HG03432 (cell line): ENCODE measurements at regions not wholly inside any gene's neighbourhood (a gene's known extent, or its start where the extent isn't known, plus 50 kb on each side); places are given as distances from the start of the nearest gene placed in this dataset.

Experiments used
- ATAC-seq: cut with Tn5 transposase; IDR thresholded peaks from one replicate; pipeline ENCODE4 v1.9.1; 2021; ENCODE audit warnings: mild to moderate bottlenecking, moderate library complexity; ENCODE audit not compliant: unreplicated experiment

DNA sequence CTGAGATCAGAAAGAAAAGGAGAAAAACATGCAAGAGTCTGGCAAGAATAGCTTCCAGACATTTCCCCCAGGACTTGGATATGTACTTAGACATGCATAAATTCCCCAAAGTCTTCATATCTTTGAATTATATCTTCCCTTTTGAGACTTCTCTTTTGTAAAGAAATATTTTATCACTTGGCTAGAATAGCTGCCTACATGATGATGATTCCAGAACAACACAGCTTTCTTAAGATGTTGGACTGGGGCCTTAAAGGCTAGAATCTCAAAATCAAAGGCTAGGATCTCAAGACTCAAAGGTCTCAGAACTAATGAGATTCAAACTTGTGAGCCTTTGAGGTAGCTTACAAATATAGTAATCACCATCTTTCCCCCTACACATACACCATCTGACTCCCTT lies 842.3 kb downstream of the BCL11A start:
- no peak for ATAC-seq

DNA sequence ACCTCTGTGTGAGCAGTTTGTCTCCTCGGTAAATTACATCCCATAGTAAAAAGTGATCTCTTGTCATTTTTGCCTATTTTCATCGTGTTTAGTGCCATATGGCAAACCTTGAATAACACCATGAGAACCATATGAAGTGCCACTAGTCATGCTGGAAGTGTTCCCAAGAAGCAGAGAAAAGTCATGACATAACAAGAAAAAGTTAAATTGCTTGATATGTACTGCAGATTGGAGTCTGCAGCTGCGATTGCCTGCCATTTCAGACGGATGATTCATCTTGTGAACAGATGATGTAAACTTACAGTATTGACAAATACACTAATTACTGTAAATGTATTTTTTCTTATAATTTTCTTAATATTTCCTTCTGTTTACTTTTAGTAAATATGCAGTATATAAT lies 846.7 kb downstream of the BCL11A start:
- ATAC-seq = no peak

DNA sequence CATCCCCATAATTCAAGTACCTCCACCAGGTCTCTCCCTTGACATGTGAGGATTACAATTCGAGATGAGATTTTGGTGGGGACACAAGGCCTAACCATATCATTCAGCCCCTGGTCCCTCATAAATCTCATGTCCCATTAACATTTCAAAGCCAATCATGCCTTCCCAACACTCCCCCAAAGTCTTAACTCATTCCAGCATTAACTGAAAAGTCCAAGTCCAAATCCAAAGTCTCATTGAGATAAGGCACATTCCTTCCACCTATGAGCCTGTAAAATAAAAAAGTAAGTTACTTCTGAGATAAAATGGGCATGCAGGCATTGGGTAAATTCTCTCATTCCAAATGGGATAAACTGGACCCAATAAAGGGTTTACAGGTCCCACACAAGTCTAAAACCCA lies 849.7 kb downstream of the BCL11A start:
- no peak for ATAC-seq

GRCh38 chr2:59702026-59702425 lies 851.4 kb downstream of the BCL11A start:
- no peak for ATAC-seq

DNA sequence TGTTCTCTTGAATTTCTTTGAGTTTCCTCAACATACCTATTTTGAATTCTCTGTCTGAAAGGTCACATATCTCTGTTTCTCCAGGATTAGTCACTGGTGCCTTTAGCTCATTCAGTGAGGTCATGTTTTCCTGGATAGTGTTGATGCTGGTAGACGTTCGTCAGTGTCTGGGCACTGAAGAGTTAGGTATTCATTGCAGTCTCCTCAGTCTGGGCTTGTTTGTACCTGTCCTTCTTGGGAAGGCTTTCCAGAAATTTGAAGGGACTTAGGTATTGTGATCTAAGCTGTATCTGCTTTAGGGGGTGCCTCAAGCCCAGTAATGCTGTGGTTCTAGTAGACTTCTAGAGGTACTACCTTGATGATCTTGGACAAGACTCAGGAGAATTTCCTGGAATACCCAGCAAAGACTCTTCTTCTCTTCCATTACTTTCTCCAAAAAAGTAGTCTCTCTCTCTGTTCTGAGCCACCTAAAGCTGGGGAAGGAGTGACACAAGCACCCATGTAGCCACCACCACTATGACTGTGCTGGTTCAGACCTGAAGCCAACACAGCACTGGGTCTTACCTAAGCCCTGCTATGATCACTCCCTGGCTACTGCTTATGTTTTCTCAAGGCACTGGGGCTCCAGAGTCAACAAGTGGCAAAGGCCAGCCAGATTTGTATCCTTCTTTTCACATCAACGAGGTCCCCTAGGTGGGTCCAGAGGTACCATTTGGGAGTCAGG lies 852.0 kb downstream of the BCL11A start:
- ATAC-seq = no peak

DNA sequence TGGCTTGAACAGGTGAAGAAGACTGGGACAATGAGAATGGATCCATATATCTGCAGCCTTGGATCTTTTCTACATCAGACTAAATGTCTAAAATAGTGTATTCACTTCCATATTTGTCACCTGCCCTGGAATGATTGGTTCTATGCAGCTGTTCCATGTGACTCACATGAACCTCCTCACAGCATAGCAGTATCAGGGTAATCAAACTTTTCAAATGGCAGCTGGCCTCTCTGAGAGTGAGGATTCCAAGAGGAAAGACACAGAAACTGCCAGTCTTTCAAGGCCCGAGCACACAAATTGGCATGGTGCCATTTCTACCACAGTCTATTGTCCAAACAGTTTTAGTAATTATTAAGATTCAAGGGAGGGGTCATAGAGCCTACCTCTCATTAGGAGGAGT lies 859.3 kb downstream of the BCL11A start:
- no peak for ATAC-seq

GRCh38 chr2:59693231-59693959 lies 860.1 kb downstream of the BCL11A start:
- no peak for ATAC-seq

- ATAC-seq = no peak
Measured at GRCh38 chr2:59691518-59692190, 861.8 kb downstream of the BCL11A start.

DNA sequence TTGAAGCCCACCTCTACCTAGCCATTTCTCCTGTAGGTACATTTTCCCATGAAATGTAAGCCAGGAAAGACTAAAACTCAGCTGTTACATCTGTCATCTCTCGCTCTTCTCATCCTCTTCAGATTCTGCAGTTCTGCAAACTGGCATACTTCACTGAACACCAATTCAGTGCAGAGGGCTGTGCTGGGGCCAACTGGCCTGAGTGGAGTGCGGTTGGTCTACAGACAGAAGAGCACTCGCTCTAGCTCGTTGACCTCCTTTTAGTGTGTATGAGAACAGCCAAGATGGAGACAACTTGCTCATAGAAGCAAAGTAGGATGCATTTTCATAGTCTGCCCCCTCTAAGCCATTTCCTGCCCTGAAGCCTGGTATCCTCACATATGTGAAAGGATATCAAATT lies 862.6 kb downstream of the BCL11A start:
- ATAC-seq = no peak

GRCh38 chr2:59684771-59685166 lies 868.7 kb downstream of the BCL11A start:
- ATAC-seq = no peak

- ATAC-seq = no peak
Measured at GRCh38 chr2:59684116-59684770, 869.2 kb downstream of the BCL11A start.

GRCh38 chr2:59680863-59681262 lies 872.6 kb downstream of the BCL11A start:
- no peak for ATAC-seq

DNA sequence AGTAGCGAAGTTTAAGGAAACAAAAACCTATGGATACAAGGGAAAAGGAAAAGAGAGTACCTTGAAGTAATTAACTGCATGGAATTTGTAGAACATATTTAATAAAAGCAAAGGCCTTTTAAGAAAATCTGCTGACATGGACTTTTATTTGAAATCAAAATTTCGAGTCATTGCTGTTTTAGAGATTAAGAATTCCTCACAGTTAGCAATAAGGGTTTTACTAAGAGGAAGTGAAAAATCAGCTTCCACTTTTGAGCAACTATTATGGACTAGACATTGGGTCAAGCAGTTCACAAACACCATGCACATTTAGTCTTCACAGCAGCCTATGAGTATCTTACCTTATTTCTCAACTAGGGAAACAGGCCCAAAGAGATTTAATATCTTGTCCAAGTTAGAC lies 876.3 kb downstream of the BCL11A start:
- ATAC-seq = no peak

DNA sequence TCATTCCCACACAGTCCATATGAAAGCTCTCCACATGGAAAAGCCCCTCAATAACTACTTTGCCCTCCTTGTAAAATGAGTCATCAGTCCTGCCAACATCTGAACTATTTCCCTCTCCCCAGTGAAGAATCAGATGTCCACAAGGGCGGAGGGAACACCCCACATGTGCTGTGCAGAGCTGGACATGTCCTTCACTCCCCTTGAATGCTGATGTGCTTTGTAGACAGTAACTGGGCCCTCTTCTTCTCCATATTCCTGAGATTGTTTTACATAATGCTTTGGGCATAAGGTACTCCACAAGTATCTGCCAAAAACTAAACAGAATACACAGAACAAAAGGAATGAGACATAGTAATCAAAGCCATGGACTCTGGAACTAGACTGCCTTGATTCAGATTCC lies 879.4 kb downstream of the BCL11A start:
- no peak for ATAC-seq

- no peak for ATAC-seq
Measured at GRCh38 chr2:59665021-59665420, 888.4 kb downstream of the BCL11A start.

DNA sequence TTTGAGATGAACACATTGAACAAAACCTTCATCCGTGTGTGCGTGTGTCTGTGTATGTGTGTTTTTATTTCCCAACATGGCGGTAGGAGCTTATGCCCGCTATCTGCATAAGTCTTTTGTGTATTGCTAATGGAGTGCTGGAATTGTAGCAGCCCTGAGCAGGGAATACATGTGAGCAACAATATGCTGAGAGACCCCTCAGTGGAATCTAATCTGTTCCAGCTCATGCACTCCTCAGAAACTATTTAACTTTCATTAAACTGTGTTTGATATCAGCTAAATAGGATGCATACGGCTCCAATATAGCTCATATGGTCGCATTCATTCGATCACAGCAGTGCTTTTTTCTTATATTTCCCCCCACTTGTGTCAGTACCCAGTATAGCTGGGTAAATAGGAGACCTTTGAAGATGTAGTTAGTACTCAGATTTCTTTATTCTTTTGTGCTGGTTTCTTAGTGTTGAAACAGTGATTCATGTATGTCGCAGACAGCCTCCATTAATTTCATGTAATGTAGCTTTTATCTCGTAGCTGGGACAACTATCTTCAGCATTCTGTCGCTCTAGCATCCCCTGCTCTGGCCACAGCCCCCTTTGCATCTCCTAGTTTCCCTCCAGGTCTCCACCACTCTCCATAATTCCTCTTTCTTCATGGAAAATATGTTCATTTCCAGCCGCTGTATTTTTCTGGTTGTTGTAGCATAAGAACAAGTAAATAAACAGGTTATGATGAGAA lies 891.2 kb downstream of the BCL11A start:
- ATAC-seq = no peak

DNA sequence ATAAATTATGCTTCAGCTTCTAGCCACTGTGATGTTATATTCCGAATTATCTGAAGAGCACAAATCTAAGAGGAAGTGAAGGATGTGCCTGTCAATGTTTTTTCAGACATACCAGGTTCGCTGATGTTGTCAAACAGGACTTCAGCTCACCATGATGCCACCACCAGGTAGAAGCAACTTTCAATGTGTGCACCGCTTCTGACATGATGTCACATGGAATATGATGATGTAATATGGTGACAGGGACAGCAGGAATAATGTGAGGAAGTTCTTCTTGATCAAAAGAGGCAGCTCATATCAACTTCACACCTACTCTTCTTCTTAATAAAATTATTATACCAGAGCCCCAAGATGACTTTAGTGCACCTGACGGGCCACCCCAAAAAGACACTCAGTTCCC lies 893.2 kb downstream of the BCL11A start:
- no peak for ATAC-seq

DNA sequence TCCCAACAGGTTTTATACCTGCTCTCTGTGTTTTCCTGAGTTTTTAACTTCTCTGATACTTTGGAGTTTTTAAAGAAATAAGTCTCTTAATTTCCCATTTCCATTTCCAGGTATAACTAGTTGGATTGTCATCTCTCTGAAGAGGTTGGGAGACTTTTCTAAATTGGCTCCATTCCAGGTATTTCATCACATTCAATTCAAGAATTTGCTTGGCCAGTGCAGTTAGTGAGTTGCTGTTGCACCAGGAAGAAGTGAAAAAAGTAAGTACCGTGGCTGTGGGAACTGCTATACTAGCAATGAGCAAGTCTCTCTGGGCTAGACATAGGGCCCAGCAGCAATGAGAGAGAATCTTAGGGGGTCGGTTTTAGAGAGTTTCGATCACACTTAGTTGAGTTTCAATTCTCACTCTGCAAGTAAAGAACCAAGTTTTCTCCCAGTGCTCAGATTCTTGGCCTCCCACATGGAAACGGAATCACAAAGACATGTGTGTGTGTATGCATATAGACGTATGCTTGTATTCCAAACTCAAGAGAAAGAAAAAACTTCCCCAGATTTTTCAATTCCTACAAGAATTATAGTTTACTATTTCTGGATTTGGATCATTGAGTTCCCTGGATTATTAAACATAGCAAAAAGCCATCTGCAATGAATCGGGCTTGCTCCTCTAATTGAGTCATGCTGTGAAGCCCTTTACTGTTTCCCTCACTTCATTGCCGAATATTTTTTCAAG lies 894.4 kb downstream of the BCL11A start:
- ATAC-seq = no peak

- no peak for ATAC-seq
Measured at GRCh38 chr2:59655809-59656208, 897.6 kb downstream of the BCL11A start.

GRCh38 chr2:59654710-59655109 lies 898.7 kb downstream of the BCL11A start:
- no peak for ATAC-seq
